ENCODE measurements at regions not wholly inside any gene's neighbourhood (a gene's known extent, or its start where the extent isn't known, plus 50 kb on each side); places are given as distances from the start of the nearest gene placed in this dataset.
"Not testable (repeated sequence)": the region's sequence is repeated elsewhere in the genome, so short reads cannot be mapped to it uniquely, and the experiment has no call there.

DNA sequence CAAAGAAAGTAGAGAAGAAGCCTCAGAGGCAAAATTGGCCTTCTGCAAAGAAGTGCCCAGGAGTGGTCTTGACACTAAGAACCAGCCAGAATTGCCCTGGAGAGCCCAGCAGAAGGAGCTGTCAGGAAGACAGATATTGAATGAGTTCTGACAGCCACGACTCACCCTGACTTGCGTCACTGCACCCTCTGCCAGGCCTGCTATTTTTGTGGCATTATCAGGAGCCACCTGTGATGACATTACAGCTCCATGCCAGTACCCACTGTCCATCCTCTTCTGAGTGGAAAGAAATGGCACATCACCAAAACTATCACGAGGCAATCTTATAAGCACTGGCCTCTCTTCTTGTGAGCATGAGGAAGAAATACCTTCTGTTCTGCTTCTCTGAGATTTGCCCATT is 67.7 kb downstream of the SMIM20 start:
- intact Hi-C loops (cut with micrococcal nuclease), result no loop called here

GRCh38 chr4:25982962-25983361 is 68.9 kb downstream of the SMIM20 start:
- intact Hi-C loops (cut with micrococcal nuclease), result no loop called here

DNA sequence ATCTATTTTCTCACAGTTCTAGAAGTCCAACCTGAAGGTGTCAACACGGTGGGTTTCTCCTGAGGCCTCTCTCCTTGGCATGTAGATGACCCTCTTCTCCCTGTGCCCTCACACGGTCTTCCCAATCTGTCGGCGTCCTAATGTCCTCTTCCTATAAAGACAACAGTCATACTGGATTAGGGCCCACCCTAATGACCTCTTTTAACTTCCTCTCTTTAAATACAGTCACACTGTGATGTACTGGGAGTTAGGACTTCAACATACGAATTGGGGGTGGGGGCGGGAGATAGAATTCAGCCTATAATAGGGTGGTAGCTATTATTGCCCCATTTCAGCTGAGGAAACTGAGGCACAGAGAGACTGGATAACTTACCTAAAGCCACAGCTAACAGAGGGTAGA is 70.2 kb downstream of the SMIM20 start:
- intact Hi-C loops (cut with micrococcal nuclease), result no loop called here

GRCh38 chr4:25984796-25985195 is 70.8 kb downstream of the SMIM20 start:
- intact Hi-C loops (cut with micrococcal nuclease), result loop anchor here (5.0 kb wide), 2 partner anchors 127 to 338 kb away; partner anchors contain the start of gene RBPJ

- intact Hi-C loops (cut with micrococcal nuclease), result loop anchor here (5.0 kb wide), 2 partner anchors 130 to 335 kb away; partner anchors contain the start of gene RBPJ
These were observed 72.8 kb downstream of the SMIM20 start for GRCh38 chr4:25986807-25987206.

GRCh38 chr4:25991340-25991739 is 77.3 kb downstream of the SMIM20 start:
- intact Hi-C loops (cut with micrococcal nuclease), result no loop called here

- intact Hi-C loops (cut with micrococcal nuclease), result no loop called here
These were observed 79.6 kb downstream of the SMIM20 start for GRCh38 chr4:25993395-25994185.

DNA sequence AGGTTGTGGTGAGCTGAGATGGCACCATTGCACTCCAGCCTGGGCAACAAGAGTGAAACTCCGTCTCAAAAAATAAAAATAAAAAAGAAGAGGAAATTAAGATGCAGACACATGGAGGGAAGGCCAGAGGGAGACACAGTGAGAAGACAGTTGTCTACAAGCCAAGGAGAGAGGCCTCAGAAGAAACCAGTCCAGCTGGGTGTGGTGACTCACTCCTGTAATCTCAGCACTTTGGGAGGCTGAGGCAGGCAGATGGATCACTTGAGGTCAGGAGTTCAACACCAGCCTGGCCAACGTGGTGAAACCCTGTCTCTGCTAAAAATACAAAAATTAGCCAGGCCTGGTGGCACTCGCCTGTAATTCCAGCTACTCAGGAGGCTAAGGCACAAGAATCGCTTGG is 80.6 kb downstream of the SMIM20 start:
- intact Hi-C loops (cut with micrococcal nuclease), result not testable (repeated sequence)

DNA sequence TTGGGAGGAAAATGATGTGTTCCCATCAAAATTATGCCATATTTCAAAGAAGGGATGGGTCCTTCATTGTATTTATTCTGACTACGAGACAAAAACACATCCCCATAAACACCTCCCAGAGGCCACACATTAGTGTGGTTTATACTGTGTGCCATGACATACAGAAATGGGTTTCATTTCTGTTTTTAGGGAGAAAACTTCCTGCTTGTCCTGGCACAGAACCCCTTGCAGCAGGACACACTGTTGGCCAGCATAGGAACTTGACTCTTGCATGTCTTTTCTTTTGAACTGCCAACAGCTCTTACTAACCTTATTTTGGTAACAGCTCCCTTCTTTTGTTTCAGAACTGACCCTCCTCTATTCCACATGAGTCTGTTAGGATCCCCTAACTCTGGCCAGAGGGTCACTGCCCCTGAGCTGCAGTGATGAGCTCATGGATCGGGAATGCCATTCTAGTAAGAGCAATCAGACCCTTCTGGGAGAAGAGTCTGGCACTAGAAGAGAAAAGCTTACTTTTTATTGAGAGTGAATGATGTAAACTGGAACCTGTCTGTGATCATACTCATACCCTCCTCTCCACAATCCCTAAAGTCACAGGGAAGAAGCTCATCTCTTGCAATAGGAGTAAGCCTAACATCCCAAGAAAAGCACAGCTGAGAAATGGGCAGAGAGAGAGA is 86.4 kb downstream of the SMIM20 start:
- intact Hi-C loops (cut with micrococcal nuclease), result no loop called here

- intact Hi-C loops (cut with micrococcal nuclease), result no loop called here
These were observed 87.4 kb downstream of the SMIM20 start for GRCh38 chr4:26001413-26001812.

DNA sequence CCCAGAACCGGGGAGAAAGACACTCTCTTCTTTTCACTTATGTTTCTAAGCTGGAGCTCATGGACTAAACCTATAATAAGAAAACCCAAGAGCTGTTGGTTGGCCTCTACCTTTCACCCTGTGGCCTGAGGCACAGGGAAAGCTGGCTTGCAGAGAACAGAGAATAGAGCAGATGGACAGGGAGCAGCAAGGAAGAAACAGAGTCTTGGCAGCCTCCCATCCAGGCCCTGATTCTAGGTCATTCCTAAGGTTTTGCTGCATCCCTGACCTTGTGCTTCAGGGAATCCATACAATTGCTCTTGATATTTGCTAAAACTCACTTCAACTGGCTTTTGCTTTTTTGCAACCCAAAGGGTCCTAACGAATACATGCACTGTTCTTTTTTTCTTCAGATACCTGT is 87.8 kb downstream of the SMIM20 start:
- intact Hi-C loops (cut with micrococcal nuclease), result no loop called here

DNA sequence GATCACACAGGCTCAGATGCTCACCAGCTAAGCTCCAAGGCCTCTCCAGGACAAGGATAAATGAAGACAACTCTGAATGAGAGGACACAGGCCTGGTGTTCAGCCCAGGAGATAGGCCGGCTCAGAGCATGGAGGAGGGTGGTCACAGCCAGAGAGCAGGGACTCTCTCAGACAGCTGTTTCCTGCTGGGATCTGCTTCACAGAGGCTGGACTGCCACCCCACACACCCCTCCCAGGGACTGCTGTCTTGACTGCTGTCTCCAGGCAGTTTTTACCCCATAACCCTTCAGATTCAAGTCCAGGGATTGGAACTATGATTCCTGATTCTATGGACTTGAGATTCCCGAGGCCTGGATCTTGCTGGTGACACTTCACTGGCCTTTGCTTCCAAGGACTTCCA is 89.0 kb downstream of the SMIM20 start:
- intact Hi-C loops (cut with micrococcal nuclease), result no loop called here

- intact Hi-C loops (cut with micrococcal nuclease), result no loop called here
These were observed 90.3 kb downstream of the SMIM20 start for GRCh38 chr4:26004290-26004689.

GRCh38 chr4:26005764-26006163 is 91.7 kb downstream of the SMIM20 start:
- intact Hi-C loops (cut with micrococcal nuclease), result no loop called here

- intact Hi-C loops (cut with micrococcal nuclease), result no loop called here
These were observed 94.7 kb downstream of the SMIM20 start for GRCh38 chr4:26008737-26009136.

DNA sequence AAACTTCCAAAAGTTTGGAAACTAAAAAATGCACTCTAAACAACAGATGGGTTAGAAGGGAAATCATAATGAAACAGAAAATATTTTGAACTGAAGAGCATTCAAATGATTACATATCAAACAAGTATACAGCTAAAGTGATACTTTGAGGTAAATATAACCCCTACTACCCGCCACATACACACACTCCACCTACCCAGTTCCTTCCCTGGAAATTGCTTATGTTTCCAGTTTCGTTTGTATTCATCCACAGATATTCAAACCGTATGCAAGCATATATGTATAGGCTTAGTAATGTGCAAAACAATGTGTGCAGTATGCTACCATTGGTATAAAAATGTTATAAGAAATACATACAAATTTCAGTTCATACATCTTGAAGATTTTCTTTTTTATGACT is 95.5 kb downstream of the SMIM20 start:
- intact Hi-C loops (cut with micrococcal nuclease), result no loop called here

DNA sequence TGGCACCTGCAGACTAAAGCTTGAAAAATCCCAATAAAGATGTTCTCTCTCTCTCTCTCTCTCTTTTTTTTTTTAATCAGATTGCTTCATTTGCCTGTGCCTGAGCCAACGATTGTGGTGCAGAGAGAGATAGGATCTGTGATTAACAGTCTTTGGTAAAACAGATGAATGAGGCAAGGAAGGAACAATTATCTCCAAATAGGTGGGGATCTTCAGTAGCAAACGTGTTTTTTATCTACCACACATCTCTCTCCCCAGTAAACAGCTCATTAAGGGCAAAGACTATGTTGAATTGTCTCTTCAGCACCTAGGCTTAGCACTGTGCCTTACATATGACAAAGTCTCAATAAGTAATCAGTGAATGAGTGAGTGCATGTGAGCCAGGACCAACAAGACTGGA is 96.3 kb downstream of the SMIM20 start:
- intact Hi-C loops (cut with micrococcal nuclease), result no loop called here

DNA sequence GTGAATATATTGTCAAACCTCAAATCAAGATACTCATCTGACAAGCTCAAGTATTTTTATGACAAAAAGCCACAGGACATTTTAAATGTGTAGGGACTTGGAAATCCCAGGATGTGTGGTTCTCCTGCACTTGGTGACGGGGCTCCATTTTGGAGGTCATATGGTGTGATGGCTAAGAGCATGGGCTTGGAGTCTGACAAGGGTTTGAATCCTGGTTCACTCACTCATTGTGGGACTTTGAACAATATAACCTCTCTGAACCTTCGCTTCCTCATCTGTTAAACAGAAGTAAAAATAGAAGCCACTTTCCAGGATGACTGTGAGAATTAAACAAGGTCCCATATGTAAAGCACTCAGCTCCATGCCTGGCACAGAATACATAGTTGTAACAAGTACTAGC is 99.6 kb downstream of the SMIM20 start:
- intact Hi-C loops (cut with micrococcal nuclease), result no loop called here

- intact Hi-C loops (cut with micrococcal nuclease), result no loop called here
These were observed 101.2 kb downstream of the SMIM20 start for GRCh38 chr4:26015133-26015651.

GRCh38 chr4:26015906-26016305 is 101.9 kb downstream of the SMIM20 start:
- intact Hi-C loops (cut with micrococcal nuclease), result no loop called here

DNA sequence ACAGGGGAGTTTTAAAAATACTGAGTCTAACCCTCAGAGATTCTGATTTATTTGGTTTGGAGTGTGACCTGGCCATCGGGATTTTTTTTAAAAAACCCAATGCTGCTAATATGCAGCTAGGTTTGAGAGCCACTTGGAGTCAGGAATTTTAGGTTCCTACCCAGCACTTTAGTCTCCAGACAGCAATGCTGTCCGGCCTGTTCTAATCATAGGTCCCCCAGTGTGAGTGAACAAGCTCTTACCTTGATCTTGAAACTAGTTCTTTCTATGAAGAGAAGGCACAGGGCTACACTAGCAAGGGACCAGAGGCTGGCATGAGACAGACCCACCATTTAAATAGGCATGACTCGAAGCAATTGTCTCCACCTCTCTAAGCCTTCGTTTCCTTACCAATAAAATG is 103.5 kb downstream of the SMIM20 start:
- intact Hi-C loops (cut with micrococcal nuclease), result no loop called here

DNA sequence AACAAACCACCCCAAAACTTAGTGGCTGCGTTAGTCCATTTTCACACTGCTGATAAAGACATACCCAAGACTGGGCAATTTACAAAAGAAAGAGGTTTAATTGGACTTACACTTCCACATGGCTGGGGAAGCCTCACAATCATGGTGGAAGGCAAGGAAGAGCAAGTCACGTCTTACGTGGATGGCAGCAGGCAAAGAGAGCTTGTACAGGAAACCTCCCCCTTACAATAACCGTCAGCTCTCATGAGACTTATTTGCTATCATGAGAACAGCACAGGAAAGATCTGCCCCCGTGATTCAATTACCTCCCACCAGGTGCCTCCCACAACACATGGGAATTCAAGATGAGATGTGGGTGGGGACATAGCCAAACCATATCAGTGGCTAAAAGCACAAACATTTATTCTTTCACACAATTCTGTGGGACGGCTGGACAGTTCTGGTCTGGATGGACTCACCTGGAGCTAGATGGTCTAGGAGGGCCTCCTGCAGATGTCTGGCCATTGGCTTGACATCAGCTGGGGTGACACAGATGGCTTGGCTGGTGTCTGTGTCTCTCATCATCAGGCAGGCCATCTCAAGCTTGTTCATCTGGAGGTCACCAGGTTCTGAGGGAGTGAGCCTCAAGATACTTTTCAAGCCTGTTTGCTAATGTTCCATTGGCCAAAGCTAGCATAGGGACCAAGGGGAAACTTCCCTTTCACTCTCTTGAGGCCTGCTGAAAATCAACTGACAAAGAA is 104.1 kb downstream of the SMIM20 start:
- intact Hi-C loops (cut with micrococcal nuclease), result not testable (repeated sequence)
